GM12872 (cell line): ENCODE measurements at regions not wholly inside any gene's neighbourhood (a gene's known extent, or its start where the extent isn't known, plus 50 kb on each side); places are given as distances from the start of the nearest gene placed in this dataset.

Experiments used
- CTCF ChIP-seq: IDR thresholded peaks from 3 replicates; pipeline ENCODE4 v1.5.1; 2011; ENCODE audit warnings: low read depth, mild to moderate bottlenecking, low read length, moderate library complexity; ENCODE audit not compliant: insufficient read depth

GRCh38 chr1:104856091-104856490 is 1106.4 kb downstream of the AMY1C start:
- TF ChIP-seq CTCF: no peak

GRCh38 chr1:104856518-104856917 is 1106.8 kb downstream of the AMY1C start:
- no peak for TF ChIP-seq CTCF

- no peak for TF ChIP-seq CTCF
These were observed 1119.1 kb downstream of the AMY1C start for GRCh38 chr1:104868794-104869193.

- no peak for TF ChIP-seq CTCF
These were observed 1124.3 kb downstream of the AMY1C start for GRCh38 chr1:104874044-104874443.

- TF ChIP-seq CTCF: peak; percentile 55
These were observed 1128.7 kb downstream of the AMY1C start for GRCh38 chr1:104878203-104878909.

- TF ChIP-seq CTCF: no peak
These were observed 1135.2 kb downstream of the AMY1C start for GRCh38 chr1:104884939-104885338.

GRCh38 chr1:104905322-104905721 is 1155.6 kb downstream of the AMY1C start:
- no peak for TF ChIP-seq CTCF
